Hematopoietic multipotent progenitor cell treated with erythropoietin and hydrocortisone succinate and interleukin-3 and kit ligand, for 15 days (in vitro differentiated cells): ENCODE measurements at regions not wholly inside any gene's neighbourhood (a gene's known extent, or its start where the extent isn't known, plus 50 kb on each side); places are given as distances from the start of the nearest gene placed in this dataset.

Experiments used
- DNase-seq: peaks from one replicate; pipeline ENCODE4 v3.0.0-alpha.2; 2015; ENCODE audit warnings: low spot score

GRCh38 chr6:87851674-87852299 lies 149.8 kb upstream of the AKIRIN2 start:
- no peak for DNase-seq

GRCh38 chr6:87848616-87849015 lies 146.6 kb upstream of the AKIRIN2 start:
- DNase-seq = no peak

GRCh38 chr6:87847830-87848210 lies 145.8 kb upstream of the AKIRIN2 start:
- DNase-seq = no peak

GRCh38 chr6:87847135-87847829 lies 145.2 kb upstream of the AKIRIN2 start:
- no peak for DNase-seq

- DNase-seq = no peak
Observed at GRCh38 chr6:87846434-87846833, 144.4 kb upstream of the AKIRIN2 start.

GRCh38 chr6:87840324-87840723 lies 138.3 kb upstream of the AKIRIN2 start:
- no peak for DNase-seq

- DNase-seq = no peak
Observed at GRCh38 chr6:87837876-87838275, 135.8 kb upstream of the AKIRIN2 start.

- DNase-seq = no peak
Observed at GRCh38 chr6:87837444-87837843, 135.4 kb upstream of the AKIRIN2 start.

- no peak for DNase-seq
Observed at GRCh38 chr6:87832025-87832825, 130.2 kb upstream of the AKIRIN2 start.

GRCh38 chr6:87830907-87831306 lies 128.9 kb upstream of the AKIRIN2 start:
- no peak for DNase-seq

GRCh38 chr6:87829622-87830121 lies 127.6 kb upstream of the AKIRIN2 start:
- DNase-seq = no peak

GRCh38 chr6:87828044-87828443 lies 126.0 kb upstream of the AKIRIN2 start:
- DNase-seq = no peak

- DNase-seq = no peak
Observed at GRCh38 chr6:87827346-87827745, 125.3 kb upstream of the AKIRIN2 start.

GRCh38 chr6:87826424-87826823 lies 124.4 kb upstream of the AKIRIN2 start:
- no peak for DNase-seq

GRCh38 chr6:87825821-87826221 lies 123.8 kb upstream of the AKIRIN2 start:
- no peak for DNase-seq

GRCh38 chr6:87824958-87825491 lies 123.0 kb upstream of the AKIRIN2 start:
- no peak for DNase-seq

GRCh38 chr6:87822011-87822410 lies 120.0 kb upstream of the AKIRIN2 start:
- no peak for DNase-seq

- DNase-seq = no peak
Observed at GRCh38 chr6:87820343-87820984, 118.4 kb upstream of the AKIRIN2 start.

- no peak for DNase-seq
Observed at GRCh38 chr6:87817183-87817582, 115.2 kb upstream of the AKIRIN2 start.

GRCh38 chr6:87815449-87815848 lies 113.4 kb upstream of the AKIRIN2 start:
- DNase-seq = no peak

GRCh38 chr6:87808005-87808757 lies 106.1 kb upstream of the AKIRIN2 start:
- DNase-seq = no peak
